Esophagus muscularis mucosa (tissue), 4 donors: ENCODE measurements at regions not wholly inside any gene's neighbourhood (a gene's known extent, or its start where the extent isn't known, plus 50 kb on each side); places are given as distances from the start of the nearest gene placed in this dataset.

Experiments
- DNase-seq: peaks from one replicate; pipeline ENCODE4 v3.0.0-alpha.2; 2017; ENCODE audit errors: extremely low spot score
- H3K27ac ChIP-seq, 4 donors: fragments of 200-600 bp; sonication (generic); replicated peaks in 1 of 4; 1 replicate in 3 of 4; 2 replicates in 1 of 4; pipeline ENCODE4 v1.5.1; 2016 to 2019; ENCODE audit warnings: mild to moderate bottlenecking in 1 of 4
- H3K27me3 ChIP-seq, 4 donors: fragments of 200-600 bp; sonication (generic); one replicate each; pipeline versions ENCODE4 v1.5.1 to v1.6.0; 2016 to 2019
- H3K36me3 ChIP-seq, 4 donors: fragments of 200-600 bp; sonication (generic); one replicate each; pipeline ENCODE4 v1.5.1; 2016 to 2019
- H3K4me1 ChIP-seq, 4 donors: fragments of 200-600 bp; sonication (generic); one replicate each; pipeline ENCODE4 v1.5.1; 2016 to 2019
- H3K4me3 ChIP-seq, 4 donors: fragments of 200-600 bp; sonication (generic); 1 replicate in 2 of 4; 2 replicates in 2 of 4; pipeline ENCODE4 v1.5.1; 2016 to 2019; ENCODE audit warnings: mild to moderate bottlenecking in 4 of 4, moderate library complexity in 1 of 4
- H3K9me3 ChIP-seq, 4 donors: fragments of 200-600 bp; sonication (generic); 1 replicate in 3 of 4; 2 replicates in 1 of 4; pipeline ENCODE4 v1.5.1; 2016 to 2019
- CTCF ChIP-seq, 3 experiments: fragments of 200-600 bp in 2 of 3; fragments of 450-650 bp in 1 of 3; sonication (generic) in 2 of 3; IDR thresholded peaks; one replicate each; pipeline ENCODE4 v1.5.1; 2017 to 2019; ENCODE audit warnings: antibody characterized with exemption in 3 of 3, mild to moderate bottlenecking in 2 of 3, moderate library complexity in 1 of 3
- EP300 ChIP-seq: sonication (generic); formaldehyde crosslinking; IDR thresholded peaks from one replicate; pipeline ENCODE4 v1.6.1; 2017; ENCODE audit warnings: antibody characterized with exemption
- POLR2A ChIP-seq: fragments of 450-650 bp; IDR thresholded peaks from one replicate; pipeline ENCODE4 v1.6.1; 2017; ENCODE audit warnings: antibody characterized with exemption, moderate library complexity, mild to moderate bottlenecking, low read depth
- POLR2AphosphoS5 ChIP-seq, 2 donors: sonication (generic); formaldehyde crosslinking; IDR thresholded peaks; one replicate each; pipeline ENCODE4 v1.6.1; 2017; ENCODE audit warnings: antibody characterized with exemption in 2 of 2
- WGBS: methylation state at CpG from one replicate; pipeline ENCODE4 v1.1.5; 2018; 5-methylcytosine and 5-hydroxymethylcytosine counted together
- intact Hi-C: fragments of 100-400 bp; cut with DNase I; formaldehyde crosslinking; loops from one replicate; pipeline ENCODE4 v1.15.1; 2023

DNA sequence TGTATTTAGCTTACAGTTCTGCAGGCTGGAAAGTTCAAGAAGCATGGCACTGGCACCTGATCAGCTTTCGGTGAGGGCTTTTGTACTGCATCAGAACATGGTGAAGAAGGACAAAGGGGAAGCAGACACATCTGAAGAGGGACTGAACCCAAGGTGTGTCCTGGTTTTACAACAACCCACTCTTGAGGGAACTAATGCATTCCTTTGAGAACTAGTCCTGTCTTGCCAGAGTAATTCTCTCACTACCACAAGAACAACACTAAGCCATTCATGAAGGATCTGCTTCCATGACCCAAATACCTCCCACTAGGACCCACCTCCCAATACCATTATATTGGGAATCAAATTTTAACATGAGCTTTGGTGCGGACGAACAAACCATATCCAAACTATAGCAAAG lies 93.6 kb downstream of the RFC3 start:
- H3K9me3 ChIP-seq = no peaks in the 10 kb centered on the region
- H3K4me3 ChIP-seq = no peak overlapping the region
- no peaks in the 10 kb centered on the region for H3K36me3 ChIP-seq
- intact Hi-C loops = no loop called here
- H3K27me3 ChIP-seq = no peaks in the 10 kb centered on the region
- TF ChIP-seq CTCF (IDR thresholded peaks at IDR 0.05) (no peak), EP300 (no peak), POLR2A (no peak), POLR2AphosphoS5 (IDR thresholded peaks at IDR 0.05) (no peak)
- WGBS = 100% methylated on average over 3 of the region's 3 CpGs
- H3K27ac ChIP-seq = no peak overlapping the region
- H3K4me1 ChIP-seq = no peaks in the 10 kb centered on the region
- DNase-seq = no peak

DNA sequence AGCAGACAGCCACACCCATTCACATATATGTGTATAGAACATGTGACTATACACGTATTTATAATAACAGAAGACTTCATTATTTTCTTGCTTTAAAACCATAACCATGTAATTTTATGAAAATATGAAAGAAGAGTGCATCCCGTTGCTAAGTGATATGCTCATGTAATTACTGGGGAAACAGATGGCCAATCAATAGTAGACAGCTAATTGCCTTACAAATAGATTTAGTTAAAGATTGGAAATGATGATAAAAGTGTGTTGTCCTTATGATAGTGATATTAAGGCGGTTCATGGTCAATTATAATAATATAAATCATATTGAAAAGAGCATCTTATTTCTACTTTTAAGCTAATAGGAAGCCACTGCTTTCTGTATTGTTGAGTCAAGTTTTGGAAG lies 95.9 kb downstream of the RFC3 start:
- Histone ChIP-seq H3K36me3 (no peaks in the 10 kb centered on the region), H3K4me3 (no peak overlapping the region), H3K27ac (no peak overlapping the region), H3K4me1 (no peaks in the 10 kb centered on the region), H3K27me3 (no peaks in the 10 kb centered on the region), H3K9me3 (no peaks in the 10 kb centered on the region)
- no peak for DNase-seq
- 93% methylated on average over 3 of the region's 3 CpGs for WGBS
- intact Hi-C loops = no loop called here
- no peak for TF ChIP-seq CTCF (IDR thresholded peaks at IDR 0.05)
- TF ChIP-seq EP300 = no peak
- no peak for TF ChIP-seq POLR2A
- no peak for TF ChIP-seq POLR2AphosphoS5 (IDR thresholded peaks at IDR 0.05)

- no peaks in the 10 kb centered on the region for H3K36me3 ChIP-seq
- intact Hi-C loops = no loop called here
- no peaks in the 10 kb centered on the region for H3K9me3 ChIP-seq
- no peaks in the 10 kb centered on the region for H3K27me3 ChIP-seq
- 58% methylated on average over 3 of the region's 4 CpGs for WGBS
- H3K27ac ChIP-seq = no peak overlapping the region
- H3K4me1 ChIP-seq = no peaks in the 10 kb centered on the region
- no peak for DNase-seq
- TF ChIP-seq POLR2AphosphoS5 (IDR thresholded peaks at IDR 0.05) = no peak
- no peak for TF ChIP-seq POLR2A
- no peak for TF ChIP-seq CTCF (IDR thresholded peaks at IDR 0.05)
- no peak for TF ChIP-seq EP300
- no peak overlapping the region for H3K4me3 ChIP-seq
Observed at GRCh38 chr13:33917190-33917589, 99.2 kb downstream of the RFC3 start.

- Histone ChIP-seq H3K9me3 (no peaks in the 10 kb centered on the region), H3K27me3 (no peaks in the 10 kb centered on the region), H3K4me3 (no peak overlapping the region), H3K36me3 (no peaks in the 10 kb centered on the region), H3K4me1 (no peaks in the 10 kb centered on the region), H3K27ac (no peak overlapping the region)
- TF ChIP-seq CTCF (IDR thresholded peaks at IDR 0.05) (no peak), POLR2AphosphoS5 (IDR thresholded peaks at IDR 0.05) (no peak), EP300 (no peak), POLR2A (no peak)
- DNase-seq = no peak
- intact Hi-C loops = no loop called here
- 65% methylated on average over 7 of the region's 7 CpGs for WGBS
Observed at GRCh38 chr13:33918199-33918932, 100.4 kb downstream of the RFC3 start.

- TF ChIP-seq CTCF (IDR thresholded peaks at IDR 0.05) = no peak
- TF ChIP-seq POLR2A = no peak
- TF ChIP-seq EP300 = no peak
- TF ChIP-seq POLR2AphosphoS5 (IDR thresholded peaks at IDR 0.05) = no peak
- no peak overlapping the region for H3K4me3 ChIP-seq
- 99% methylated on average over 3 of the region's 3 CpGs for WGBS
- H3K9me3 ChIP-seq = no peaks in the 10 kb centered on the region
- no peak overlapping the region for H3K27ac ChIP-seq
- H3K27me3 ChIP-seq = no peaks in the 10 kb centered on the region
- H3K36me3 ChIP-seq = no peaks in the 10 kb centered on the region
- no peaks in the 10 kb centered on the region for H3K4me1 ChIP-seq
- DNase-seq = no peak
- intact Hi-C loops = no loop called here
Observed at GRCh38 chr13:33919120-33919519, 101.2 kb downstream of the RFC3 start.
